IMR-90 (cell line): ENCODE measurements at regions not wholly inside any gene's neighbourhood (a gene's known extent, or its start where the extent isn't known, plus 50 kb on each side); places are given as distances from the start of the nearest gene placed in this dataset.

Experiments used
- BHLHE40 ChIP-seq: fragments of 150-350 bp; IDR thresholded peaks from 2 replicates; pipeline ENCODE4 v1.6.1; 2016; ENCODE audit warnings: mild to moderate bottlenecking, low read depth, low read length
- CEBPB ChIP-seq: IDR thresholded peaks from 2 replicates; pipeline ENCODE4 v1.6.1; 2012; ENCODE audit warnings: low read depth, low read length, improper control_type of control experiment
- FOS ChIP-seq: fragments of 150-350 bp; IDR thresholded peaks from 2 replicates; pipeline ENCODE4 v1.6.1; 2016; ENCODE audit warnings: low read depth, low read length
- MAFK ChIP-seq: IDR thresholded peaks from 2 replicates; pipeline ENCODE4 v1.6.1; 2012; ENCODE audit warnings: low read depth, low read length, improper control_type of control experiment
- MAZ ChIP-seq: IDR thresholded peaks from 2 replicates; pipeline ENCODE4 v1.6.1; 2012; ENCODE audit warnings: low read depth, mild to moderate bottlenecking, low read length, improper control_type of control experiment, moderate library complexity, borderline replicate concordance
- MXI1 ChIP-seq: IDR thresholded peaks from 2 replicates; pipeline ENCODE4 v1.6.1; 2012; ENCODE audit warnings: low read depth, mild to moderate bottlenecking, low read length, moderate library complexity, borderline replicate concordance
- NFE2L2 ChIP-seq: fragments of 150-350 bp; IDR thresholded peaks from 2 replicates; pipeline ENCODE4 v1.6.1; 2016; ENCODE audit warnings: low read depth, mild to moderate bottlenecking, low read length
- POLR2A ChIP-seq: IDR thresholded peaks from 2 replicates; pipeline ENCODE4 v1.6.1; 2012; ENCODE audit warnings: mild to moderate bottlenecking, low read depth, low read length
- RAD21 ChIP-seq: IDR thresholded peaks from 2 replicates; pipeline ENCODE4 v1.6.1; 2012; ENCODE audit warnings: low read length, improper control_type of control experiment
- RFX5 ChIP-seq: IDR thresholded peaks from 2 replicates; pipeline ENCODE4 v1.8.0; 2012; ENCODE audit warnings: low read depth, mild to moderate bottlenecking, low read length, moderate library complexity
- SMC3 ChIP-seq: fragments of 150-350 bp; IDR thresholded peaks from 2 replicates; pipeline ENCODE4 v1.6.1; 2016; ENCODE audit warnings: low read depth, mild to moderate bottlenecking, antibody characterized with exemption, low read length, moderate library complexity
- USF2 ChIP-seq: fragments of 150-350 bp; IDR thresholded peaks from 2 replicates; pipeline ENCODE4 v1.6.1; 2017; ENCODE audit warnings: mild to moderate bottlenecking, antibody characterized with exemption, low read length, low read depth
- TF ChIP-seq, protein P1 (sequence below): conservative IDR thresholded peaks from 2 replicates; pipeline ENCODE4 v1.5.1; 2012; ENCODE audit warnings: mild to moderate bottlenecking, low read depth, low read length, improper control_type of control experiment
- TF ChIP-seq, protein P2 (sequence below): fragments of 150-350 bp; IDR thresholded peaks from 2 replicates; pipeline ENCODE4 v1.6.1; 2016; ENCODE audit warnings: low read depth, mild to moderate bottlenecking, low read length, moderate library complexity, borderline replicate concordance

- TF ChIP-seq BHLHE40 (no peak), POLR2A (no peak), CEBPB (peak; percentile 81), RAD21 (no peak), RFX5 (no peak), NFE2L2 (no peak), MXI1 (no peak), MAFK (no peak), USF2 (no peak), SMC3 (no peak), FOS (no peak), MAZ (no peak)
- TF ChIP-seq, protein P1, sequence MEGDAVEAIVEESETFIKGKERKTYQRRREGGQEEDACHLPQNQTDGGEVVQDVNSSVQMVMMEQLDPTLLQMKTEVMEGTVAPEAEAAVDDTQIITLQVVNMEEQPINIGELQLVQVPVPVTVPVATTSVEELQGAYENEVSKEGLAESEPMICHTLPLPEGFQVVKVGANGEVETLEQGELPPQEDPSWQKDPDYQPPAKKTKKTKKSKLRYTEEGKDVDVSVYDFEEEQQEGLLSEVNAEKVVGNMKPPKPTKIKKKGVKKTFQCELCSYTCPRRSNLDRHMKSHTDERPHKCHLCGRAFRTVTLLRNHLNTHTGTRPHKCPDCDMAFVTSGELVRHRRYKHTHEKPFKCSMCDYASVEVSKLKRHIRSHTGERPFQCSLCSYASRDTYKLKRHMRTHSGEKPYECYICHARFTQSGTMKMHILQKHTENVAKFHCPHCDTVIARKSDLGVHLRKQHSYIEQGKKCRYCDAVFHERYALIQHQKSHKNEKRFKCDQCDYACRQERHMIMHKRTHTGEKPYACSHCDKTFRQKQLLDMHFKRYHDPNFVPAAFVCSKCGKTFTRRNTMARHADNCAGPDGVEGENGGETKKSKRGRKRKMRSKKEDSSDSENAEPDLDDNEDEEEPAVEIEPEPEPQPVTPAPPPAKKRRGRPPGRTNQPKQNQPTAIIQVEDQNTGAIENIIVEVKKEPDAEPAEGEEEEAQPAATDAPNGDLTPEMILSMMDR, result no peak
- TF ChIP-seq, protein P2, sequence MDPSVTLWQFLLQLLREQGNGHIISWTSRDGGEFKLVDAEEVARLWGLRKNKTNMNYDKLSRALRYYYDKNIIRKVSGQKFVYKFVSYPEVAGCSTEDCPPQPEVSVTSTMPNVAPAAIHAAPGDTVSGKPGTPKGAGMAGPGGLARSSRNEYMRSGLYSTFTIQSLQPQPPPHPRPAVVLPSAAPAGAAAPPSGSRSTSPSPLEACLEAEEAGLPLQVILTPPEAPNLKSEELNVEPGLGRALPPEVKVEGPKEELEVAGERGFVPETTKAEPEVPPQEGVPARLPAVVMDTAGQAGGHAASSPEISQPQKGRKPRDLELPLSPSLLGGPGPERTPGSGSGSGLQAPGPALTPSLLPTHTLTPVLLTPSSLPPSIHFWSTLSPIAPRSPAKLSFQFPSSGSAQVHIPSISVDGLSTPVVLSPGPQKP, result no peak
These were observed 148.0 kb upstream of the MBNL1 start for GRCh38 chr3:152120601-152121269.
